WTC11 (cell line): ENCODE measurements at regions not wholly inside any gene's neighbourhood (a gene's known extent, or its start where the extent isn't known, plus 50 kb on each side); places are given as distances from the start of the nearest gene placed in this dataset.

ENCODE experiments used
- ATAC-seq: fragments of 200-7000 bp; cut with Tn5 transposase; 2 replicates; pipeline ENCODE4 v1.10.0; 2021; ENCODE audit warnings: mild to moderate bottlenecking, moderate library complexity
- CTCF ChIA-PET: fragments of 300-600 bp; sonication (Branson Sonifier 250); formaldehyde crosslinking; loops from one replicate; lab custom pipeline; 2021; ENCODE audit warnings: antibody characterized with exemption; lab: Charles Lee
- POLR2A ChIA-PET: fragments of 350-600 bp; sonication (Branson Sonifier 250); formaldehyde crosslinking; loops from one replicate; lab custom pipeline; 2021; ENCODE audit warnings: antibody characterized with exemption; lab: Charles Lee
- DNase-seq: peaks from one replicate; pipeline ENCODE4 v3.0.0; 2021; ENCODE audit warnings: low spot score
- H3K27ac Mint-ChIP-seq: 2 replicates; pipeline ENCODE4 v1.8.0; 2021; ENCODE audit warnings: mixed read lengths
- H3K27me3 Mint-ChIP-seq: 2 replicates; pipeline ENCODE4 v1.8.0; 2021; ENCODE audit warnings: low read depth, mild to moderate bottlenecking, moderate library complexity, mixed read lengths
- H3K36me3 Mint-ChIP-seq: 2 replicates; pipeline ENCODE4 v1.8.0; 2021; ENCODE audit warnings: mixed read lengths
- H3K4me1 Mint-ChIP-seq: 2 replicates; pipeline ENCODE4 v1.8.0; 2022; ENCODE audit warnings: mixed read lengths
- H3K4me3 Mint-ChIP-seq: 2 replicates; pipeline ENCODE4 v1.8.0; 2021; ENCODE audit warnings: mild to moderate bottlenecking, moderate library complexity, mixed read lengths
- H3K9me3 Mint-ChIP-seq: 2 replicates; pipeline ENCODE4 v1.8.0; 2021; ENCODE audit warnings: mixed read lengths
- E2F1 ChIP-seq: sonication (generic); formaldehyde crosslinking; IDR thresholded peaks from 2 replicates; pipeline ENCODE4 v1.8.0; 2022; ENCODE audit warnings: mild to moderate bottlenecking, missing genetic modification reagents
- GRHL2 ChIP-seq: fragments of 250-450 bp; sonication (Bioruptor Pico); IDR thresholded peaks from 2 replicates; pipeline ENCODE4 v1.8.0; 2022; ENCODE audit warnings: mild to moderate bottlenecking, moderate library complexity; ENCODE audit not compliant: insufficient replicate concordance, severe bottlenecking
- HMGA2 ChIP-seq: fragments of 250-450 bp; sonication (Bioruptor Pico); IDR thresholded peaks from 2 replicates; pipeline ENCODE4 v1.4.0; 2021; ENCODE audit warnings: mild to moderate bottlenecking, moderate library complexity
- MYBL2 ChIP-seq: sonication (generic); formaldehyde crosslinking; IDR thresholded peaks from 2 replicates; pipeline ENCODE4 v1.8.1; 2023; ENCODE audit warnings: mild to moderate bottlenecking, moderate library complexity, missing genetic modification reagents
- SMAD3 ChIP-seq: sonication (generic); formaldehyde crosslinking; IDR thresholded peaks from 2 replicates; pipeline ENCODE4 v1.8.0; 2022; ENCODE audit warnings: missing genetic modification reagents, mild to moderate bottlenecking, borderline replicate concordance
- SOX15 ChIP-seq: fragments of 250-450 bp; sonication (Bioruptor Pico); IDR thresholded peaks from 2 replicates; pipeline ENCODE4 v1.9.0; 2021; ENCODE audit warnings: mild to moderate bottlenecking
- ZNF423 ChIP-seq: fragments of 250-450 bp; sonication (Bioruptor Pico); IDR thresholded peaks from 2 replicates; pipeline ENCODE4 v2.1.2; 2022; ENCODE audit warnings: mild to moderate bottlenecking, moderate library complexity
- TF ChIP-seq, protein P1 (sequence below): sonication (generic); formaldehyde crosslinking; IDR thresholded peaks from 2 replicates; pipeline ENCODE4 v1.8.0; 2023; ENCODE audit warnings: missing genetic modification reagents, mild to moderate bottlenecking, borderline replicate concordance
- TF ChIP-seq, protein P2 (sequence below): sonication (generic); formaldehyde crosslinking; IDR thresholded peaks from 2 replicates; pipeline ENCODE4 v1.8.1; 2023; ENCODE audit warnings: mild to moderate bottlenecking, missing genetic modification reagents
- TF ChIP-seq, protein P3 (sequence below): sonication (generic); formaldehyde crosslinking; IDR thresholded peaks from 2 replicates; pipeline ENCODE4 v1.8.0; 2022; ENCODE audit warnings: mild to moderate bottlenecking, missing genetic modification reagents
- TF ChIP-seq, protein P4 (sequence below): sonication (generic); formaldehyde crosslinking; IDR thresholded peaks from 2 replicates; pipeline ENCODE4 v1.8.1; 2023; ENCODE audit warnings: mild to moderate bottlenecking, missing genetic modification reagents, moderate library complexity
- TF ChIP-seq, protein P5 (sequence below): fragments of 250-450 bp; sonication (Bioruptor Pico); IDR thresholded peaks from 2 replicates; pipeline ENCODE4 v1.9.0; 2021; ENCODE audit warnings: mild to moderate bottlenecking, borderline replicate concordance

GRCh38 chr20:22740829-22741228 is 156.5 kb upstream of the FOXA2 start (continued):
- TF ChIP-seq, protein P1, sequence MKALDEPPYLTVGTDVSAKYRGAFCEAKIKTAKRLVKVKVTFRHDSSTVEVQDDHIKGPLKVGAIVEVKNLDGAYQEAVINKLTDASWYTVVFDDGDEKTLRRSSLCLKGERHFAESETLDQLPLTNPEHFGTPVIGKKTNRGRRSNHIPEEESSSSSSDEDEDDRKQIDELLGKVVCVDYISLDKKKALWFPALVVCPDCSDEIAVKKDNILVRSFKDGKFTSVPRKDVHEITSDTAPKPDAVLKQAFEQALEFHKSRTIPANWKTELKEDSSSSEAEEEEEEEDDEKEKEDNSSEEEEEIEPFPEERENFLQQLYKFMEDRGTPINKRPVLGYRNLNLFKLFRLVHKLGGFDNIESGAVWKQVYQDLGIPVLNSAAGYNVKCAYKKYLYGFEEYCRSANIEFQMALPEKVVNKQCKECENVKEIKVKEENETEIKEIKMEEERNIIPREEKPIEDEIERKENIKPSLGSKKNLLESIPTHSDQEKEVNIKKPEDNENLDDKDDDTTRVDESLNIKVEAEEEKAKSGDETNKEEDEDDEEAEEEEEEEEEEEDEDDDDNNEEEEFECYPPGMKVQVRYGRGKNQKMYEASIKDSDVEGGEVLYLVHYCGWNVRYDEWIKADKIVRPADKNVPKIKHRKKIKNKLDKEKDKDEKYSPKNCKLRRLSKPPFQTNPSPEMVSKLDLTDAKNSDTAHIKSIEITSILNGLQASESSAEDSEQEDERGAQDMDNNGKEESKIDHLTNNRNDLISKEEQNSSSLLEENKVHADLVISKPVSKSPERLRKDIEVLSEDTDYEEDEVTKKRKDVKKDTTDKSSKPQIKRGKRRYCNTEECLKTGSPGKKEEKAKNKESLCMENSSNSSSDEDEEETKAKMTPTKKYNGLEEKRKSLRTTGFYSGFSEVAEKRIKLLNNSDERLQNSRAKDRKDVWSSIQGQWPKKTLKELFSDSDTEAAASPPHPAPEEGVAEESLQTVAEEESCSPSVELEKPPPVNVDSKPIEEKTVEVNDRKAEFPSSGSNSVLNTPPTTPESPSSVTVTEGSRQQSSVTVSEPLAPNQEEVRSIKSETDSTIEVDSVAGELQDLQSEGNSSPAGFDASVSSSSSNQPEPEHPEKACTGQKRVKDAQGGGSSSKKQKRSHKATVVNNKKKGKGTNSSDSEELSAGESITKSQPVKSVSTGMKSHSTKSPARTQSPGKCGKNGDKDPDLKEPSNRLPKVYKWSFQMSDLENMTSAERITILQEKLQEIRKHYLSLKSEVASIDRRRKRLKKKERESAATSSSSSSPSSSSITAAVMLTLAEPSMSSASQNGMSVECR (CRISPR knock-in tag), result no peak

DNA sequence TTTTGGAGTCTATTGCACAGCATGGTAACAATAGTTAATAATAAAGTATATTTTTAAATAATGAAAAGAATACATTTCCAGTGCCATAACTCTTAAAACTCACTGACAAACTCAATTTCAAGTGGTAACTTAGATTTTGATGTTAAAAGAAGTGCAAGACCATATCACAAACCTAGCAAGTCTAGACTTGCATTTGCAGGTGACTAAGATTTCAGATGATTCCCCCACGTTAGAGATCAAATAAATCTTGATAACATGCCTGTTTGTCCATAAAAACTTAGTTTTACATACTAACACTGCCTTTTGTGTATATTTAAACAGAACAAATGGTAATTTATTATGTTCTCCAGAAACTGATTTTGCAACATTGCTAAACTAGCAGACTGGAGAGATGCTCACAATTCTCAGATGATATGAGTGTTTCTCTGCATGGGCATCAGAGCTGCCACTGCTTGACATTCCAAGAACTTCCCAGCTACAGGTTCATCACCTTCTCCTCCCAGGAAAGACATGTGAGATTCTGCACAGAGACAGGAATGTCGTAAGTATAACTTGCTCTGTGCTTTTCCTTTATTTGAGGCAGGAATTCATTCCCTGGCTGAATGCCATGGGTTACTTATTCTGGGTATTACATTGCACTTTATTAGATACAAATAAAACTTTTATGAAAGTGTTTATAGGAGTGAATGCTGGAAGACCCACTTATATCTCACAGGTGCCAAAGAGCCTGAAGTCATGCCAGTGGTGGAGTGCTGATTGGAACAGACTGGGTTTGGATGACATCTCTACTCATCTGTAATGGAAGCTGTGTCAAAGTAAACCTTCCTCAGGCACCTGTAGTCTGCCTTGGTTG is 160.2 kb upstream of the FOXA2 start:
- ATAC-seq (no peak), DNase-seq (no peak)
- no peak overlapping the region for H3K4me3 Mint-ChIP-seq
- TF ChIP-seq GRHL2 (no peak), E2F1 (CRISPR knock-in tag) (no peak), MYBL2 (CRISPR knock-in tag) (no peak), HMGA2 (CRISPR knock-in tag) (no peak)
- TF ChIP-seq, protein P2, sequence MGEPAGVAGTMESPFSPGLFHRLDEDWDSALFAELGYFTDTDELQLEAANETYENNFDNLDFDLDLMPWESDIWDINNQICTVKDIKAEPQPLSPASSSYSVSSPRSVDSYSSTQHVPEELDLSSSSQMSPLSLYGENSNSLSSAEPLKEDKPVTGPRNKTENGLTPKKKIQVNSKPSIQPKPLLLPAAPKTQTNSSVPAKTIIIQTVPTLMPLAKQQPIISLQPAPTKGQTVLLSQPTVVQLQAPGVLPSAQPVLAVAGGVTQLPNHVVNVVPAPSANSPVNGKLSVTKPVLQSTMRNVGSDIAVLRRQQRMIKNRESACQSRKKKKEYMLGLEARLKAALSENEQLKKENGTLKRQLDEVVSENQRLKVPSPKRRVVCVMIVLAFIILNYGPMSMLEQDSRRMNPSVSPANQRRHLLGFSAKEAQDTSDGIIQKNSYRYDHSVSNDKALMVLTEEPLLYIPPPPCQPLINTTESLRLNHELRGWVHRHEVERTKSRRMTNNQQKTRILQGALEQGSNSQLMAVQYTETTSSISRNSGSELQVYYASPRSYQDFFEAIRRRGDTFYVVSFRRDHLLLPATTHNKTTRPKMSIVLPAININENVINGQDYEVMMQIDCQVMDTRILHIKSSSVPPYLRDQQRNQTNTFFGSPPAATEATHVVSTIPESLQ (CRISPR knock-in tag), result no peak
- TF ChIP-seq, protein P1 (CRISPR knock-in tag), result no peak
- H3K27ac Mint-ChIP-seq, result no peak overlapping the region
- peaks cover 11% of the 10 kb centered on the region for H3K9me3 Mint-ChIP-seq
- H3K4me1 Mint-ChIP-seq, result no peaks in the 10 kb centered on the region
- ChIA-PET CTCF (no interaction called here), POLR2A (no interaction called here)
- H3K27me3 Mint-ChIP-seq, result peaks cover 2% of the 10 kb centered on the region; the same call in 1 of the 2 replicates
- no peaks in the 10 kb centered on the region for H3K36me3 Mint-ChIP-seq

- Mint-ChIP-seq H3K27ac (no peak overlapping the region), H3K27me3 (peaks cover 2% of the 10 kb centered on the region; the same call in 1 of the 2 replicates), H3K4me3 (no peak overlapping the region), H3K4me1 (no peaks in the 10 kb centered on the region), H3K36me3 (no peaks in the 10 kb centered on the region), H3K9me3 (peaks cover 11% of the 10 kb centered on the region)
- DNase-seq (no peak), ATAC-seq (no peak)
- ChIA-PET POLR2A (no interaction called here), CTCF (no interaction called here)
- TF ChIP-seq, protein P3, sequence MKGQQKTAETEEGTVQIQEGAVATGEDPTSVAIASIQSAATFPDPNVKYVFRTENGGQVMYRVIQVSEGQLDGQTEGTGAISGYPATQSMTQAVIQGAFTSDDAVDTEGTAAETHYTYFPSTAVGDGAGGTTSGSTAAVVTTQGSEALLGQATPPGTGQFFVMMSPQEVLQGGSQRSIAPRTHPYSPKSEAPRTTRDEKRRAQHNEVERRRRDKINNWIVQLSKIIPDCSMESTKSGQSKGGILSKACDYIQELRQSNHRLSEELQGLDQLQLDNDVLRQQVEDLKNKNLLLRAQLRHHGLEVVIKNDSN (CRISPR knock-in tag), result no peak
- TF ChIP-seq, protein P4, sequence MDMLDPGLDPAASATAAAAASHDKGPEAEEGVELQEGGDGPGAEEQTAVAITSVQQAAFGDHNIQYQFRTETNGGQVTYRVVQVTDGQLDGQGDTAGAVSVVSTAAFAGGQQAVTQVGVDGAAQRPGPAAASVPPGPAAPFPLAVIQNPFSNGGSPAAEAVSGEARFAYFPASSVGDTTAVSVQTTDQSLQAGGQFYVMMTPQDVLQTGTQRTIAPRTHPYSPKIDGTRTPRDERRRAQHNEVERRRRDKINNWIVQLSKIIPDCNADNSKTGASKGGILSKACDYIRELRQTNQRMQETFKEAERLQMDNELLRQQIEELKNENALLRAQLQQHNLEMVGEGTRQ (CRISPR knock-in tag), result no peak
- no peak for TF ChIP-seq ZNF423 (CRISPR knock-in tag)
- TF ChIP-seq SOX15, result no peak
- TF ChIP-seq, protein P5, sequence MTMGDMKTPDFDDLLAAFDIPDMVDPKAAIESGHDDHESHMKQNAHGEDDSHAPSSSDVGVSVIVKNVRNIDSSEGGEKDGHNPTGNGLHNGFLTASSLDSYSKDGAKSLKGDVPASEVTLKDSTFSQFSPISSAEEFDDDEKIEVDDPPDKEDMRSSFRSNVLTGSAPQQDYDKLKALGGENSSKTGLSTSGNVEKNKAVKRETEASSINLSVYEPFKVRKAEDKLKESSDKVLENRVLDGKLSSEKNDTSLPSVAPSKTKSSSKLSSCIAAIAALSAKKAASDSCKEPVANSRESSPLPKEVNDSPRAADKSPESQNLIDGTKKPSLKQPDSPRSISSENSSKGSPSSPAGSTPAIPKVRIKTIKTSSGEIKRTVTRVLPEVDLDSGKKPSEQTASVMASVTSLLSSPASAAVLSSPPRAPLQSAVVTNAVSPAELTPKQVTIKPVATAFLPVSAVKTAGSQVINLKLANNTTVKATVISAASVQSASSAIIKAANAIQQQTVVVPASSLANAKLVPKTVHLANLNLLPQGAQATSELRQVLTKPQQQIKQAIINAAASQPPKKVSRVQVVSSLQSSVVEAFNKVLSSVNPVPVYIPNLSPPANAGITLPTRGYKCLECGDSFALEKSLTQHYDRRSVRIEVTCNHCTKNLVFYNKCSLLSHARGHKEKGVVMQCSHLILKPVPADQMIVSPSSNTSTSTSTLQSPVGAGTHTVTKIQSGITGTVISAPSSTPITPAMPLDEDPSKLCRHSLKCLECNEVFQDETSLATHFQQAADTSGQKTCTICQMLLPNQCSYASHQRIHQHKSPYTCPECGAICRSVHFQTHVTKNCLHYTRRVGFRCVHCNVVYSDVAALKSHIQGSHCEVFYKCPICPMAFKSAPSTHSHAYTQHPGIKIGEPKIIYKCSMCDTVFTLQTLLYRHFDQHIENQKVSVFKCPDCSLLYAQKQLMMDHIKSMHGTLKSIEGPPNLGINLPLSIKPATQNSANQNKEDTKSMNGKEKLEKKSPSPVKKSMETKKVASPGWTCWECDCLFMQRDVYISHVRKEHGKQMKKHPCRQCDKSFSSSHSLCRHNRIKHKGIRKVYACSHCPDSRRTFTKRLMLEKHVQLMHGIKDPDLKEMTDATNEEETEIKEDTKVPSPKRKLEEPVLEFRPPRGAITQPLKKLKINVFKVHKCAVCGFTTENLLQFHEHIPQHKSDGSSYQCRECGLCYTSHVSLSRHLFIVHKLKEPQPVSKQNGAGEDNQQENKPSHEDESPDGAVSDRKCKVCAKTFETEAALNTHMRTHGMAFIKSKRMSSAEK, result no peak
- TF ChIP-seq SMAD3, result no peak
Measured at GRCh38 chr20:22745194-22745500, 160.8 kb upstream of the FOXA2 start.
